H1 (cell line): ENCODE measurements at regions not wholly inside any gene's neighbourhood (a gene's known extent, or its start where the extent isn't known, plus 50 kb on each side); places are given as distances from the start of the nearest gene placed in this dataset.

ENCODE experiments used
- CTCF ChIA-PET: fragments of 300-600 bp; sonication (Branson Sonifier 250); formaldehyde crosslinking; loops from one replicate; lab custom pipeline; 2021; ENCODE audit not compliant: partially characterized antibody; lab: Charles Lee
- POLR2A ChIA-PET: fragments of 300-600 bp; sonication (Branson Sonifier 250); formaldehyde crosslinking; loops from one replicate; lab custom pipeline; 2021; ENCODE audit warnings: inconsistent platforms; ENCODE audit not compliant: partially characterized antibody; lab: Charles Lee
- DNase-seq, 2 experiments: peaks; one replicate each; pipeline versions ENCODE4 v3.0.0 to v3.0.0-alpha.2; 2010 to 2022; ENCODE audit warnings: low spot score in 2 of 2, low read depth in 1 of 2, mixed read lengths in 1 of 2
- FAIRE-seq: peaks from 2 replicates; lab custom pipeline; 2011; peaks lifted over from hg19 to GRCh38; lab: Jason Lieb, UNC
- H2AFZ ChIP-seq: 2 replicates; pipeline ENCODE4 v1.8.1; 2012; ENCODE audit warnings: low read length, inconsistent platforms
- H2AK5ac ChIP-seq: 2 replicates; pipeline ENCODE4 v1.6.1; 2013; ENCODE audit warnings: low read depth, low read length
- H2BK120ac ChIP-seq: replicated peaks from 2 replicates; pipeline ENCODE3; 2013; ENCODE audit warnings: low read depth, low read length, inconsistent platforms
- H2BK12ac ChIP-seq: 2 replicates; pipeline ENCODE4 v1.6.1; 2013; ENCODE audit warnings: low read depth, low read length
- H2BK15ac ChIP-seq: 2 replicates; pipeline ENCODE4 v1.6.1; 2013; ENCODE audit warnings: low read length
- H2BK20ac ChIP-seq: 2 replicates; pipeline ENCODE4 v1.6.1; 2013; ENCODE audit warnings: low read length
- H2BK5ac ChIP-seq: 2 replicates; pipeline ENCODE4 v1.6.1; 2013; ENCODE audit warnings: low read depth, low read length
- H3K14ac ChIP-seq: 2 replicates; pipeline ENCODE4 v1.6.1; 2013; ENCODE audit warnings: inconsistent platforms; ENCODE audit not compliant: insufficient read length
- H3K18ac ChIP-seq: 2 replicates; pipeline ENCODE4 v1.6.1; 2013; ENCODE audit warnings: low read length; ENCODE audit errors: extremely low read depth
- H3K23ac ChIP-seq: 2 replicates; pipeline ENCODE4 v1.6.1; 2013; ENCODE audit warnings: inconsistent platforms; ENCODE audit not compliant: insufficient read length
- H3K23me2 ChIP-seq: 2 replicates; pipeline ENCODE4 v1.6.1; 2013; ENCODE audit warnings: low read depth, low read length
- H3K27ac ChIP-seq: 2 replicates; pipeline ENCODE4 v1.6.1; 2011; ENCODE audit warnings: low read depth, low read length, inconsistent platforms
- H3K27me3 ChIP-seq, 4 experiments: replicated peaks in 1 of 4; 1 replicate in 1 of 4; 2 replicates in 3 of 4; pipeline versions ENCODE4 v1.6.1 to v1.8.1; 2011 to 2013; ENCODE audit warnings: low read length in 3 of 4, mild to moderate bottlenecking in 3 of 4, inconsistent platforms in 2 of 4, mixed read lengths in 2 of 4, moderate library complexity in 1 of 4; ENCODE audit not compliant: control insufficient read depth in 3 of 4, insufficient read depth in 3 of 4; ENCODE audit errors: extremely low read depth in 1 of 4
- H3K36me3 ChIP-seq, 4 experiments: 2 replicates each; pipeline versions ENCODE4 v1.6.1 to v1.8.1; 2011 to 2013; ENCODE audit warnings: mild to moderate bottlenecking in 4 of 4, low read length in 3 of 4, moderate library complexity in 2 of 4, control low read depth in 1 of 4, inconsistent platforms in 1 of 4; ENCODE audit not compliant: insufficient read depth in 4 of 4, control insufficient read depth in 2 of 4
- H3K4ac ChIP-seq: replicated peaks from 2 replicates; pipeline ENCODE3; 2013; ENCODE audit warnings: low read length, low read depth, mixed read lengths, inconsistent platforms; ENCODE audit not compliant: insufficient read length
- H3K4me1 ChIP-seq, 4 experiments: replicated peaks in 1 of 4; 1 replicate in 1 of 4; 2 replicates in 3 of 4; pipeline versions ENCODE4 v1.6.1 to v1.8.1; 2011 to 2013; ENCODE audit warnings: low read length in 3 of 4, inconsistent platforms in 2 of 4, mixed read lengths in 1 of 4; ENCODE audit not compliant: insufficient read depth in 4 of 4, control insufficient read depth in 3 of 4
- H3K4me2 ChIP-seq, 2 experiments: 2 replicates each; pipeline versions ENCODE4 v1.6.1 to v1.8.1; 2011 to 2013; ENCODE audit warnings: low read depth in 2 of 2, low read length in 2 of 2, control low read depth in 1 of 2, inconsistent platforms in 1 of 2, mild to moderate bottlenecking in 1 of 2; ENCODE audit not compliant: insufficient read depth in 1 of 2
- H3K4me3 ChIP-seq, 4 experiments: fragments of 200-600, 300-600 bp in 1 of 4; sonication (generic), shearing (Covaris generic), sonication (Bioruptor Twin) in 1 of 4; 2 replicates each; pipeline versions ENCODE4 v1.5.1 to v1.8.1; 2011 to 2016; ENCODE audit warnings: low read length in 4 of 4, low read depth in 3 of 4, control low read depth in 2 of 4, inconsistent platforms in 2 of 4, mild to moderate bottlenecking in 2 of 4, mixed read lengths in 1 of 4, moderate library complexity in 1 of 4; ENCODE audit not compliant: insufficient read depth in 2 of 4; ENCODE audit errors: extremely low read depth in 1 of 4
- H3K56ac ChIP-seq: replicated peaks from 2 replicates; pipeline ENCODE3; 2013; ENCODE audit warnings: low read depth, mild to moderate bottlenecking, mixed read lengths, low read length, inconsistent platforms; ENCODE audit not compliant: insufficient read length
- H3K79me1 ChIP-seq: 2 replicates; pipeline ENCODE4 v1.6.1; 2013; ENCODE audit warnings: low read depth, low read length, control low read depth
- H3K79me2 ChIP-seq, 2 experiments: 2 replicates each; pipeline versions ENCODE4 v1.6.1 to v1.8.1; 2012 to 2013; ENCODE audit warnings: low read length in 2 of 2, mild to moderate bottlenecking in 2 of 2, inconsistent platforms in 1 of 2; ENCODE audit not compliant: insufficient read depth in 2 of 2, control insufficient read depth in 1 of 2
- H3K9ac ChIP-seq, 4 experiments: replicated peaks in 1 of 4; 1 replicate in 1 of 4; 2 replicates in 3 of 4; pipeline versions ENCODE4 v1.6.1 to v1.8.1; 2011 to 2013; ENCODE audit warnings: low read depth in 3 of 4, low read length in 3 of 4, control low read depth in 2 of 4, mild to moderate bottlenecking in 2 of 4, moderate library complexity in 2 of 4, inconsistent platforms in 1 of 4; ENCODE audit errors: extremely low read depth in 1 of 4
- H3K9me3 ChIP-seq, 2 experiments: 2 replicates each; pipeline versions ENCODE4 v1.6.1 to v1.8.1; 2012 to 2013; ENCODE audit warnings: mild to moderate bottlenecking in 2 of 2, moderate library complexity in 2 of 2, control low read depth in 1 of 2, inconsistent platforms in 1 of 2, low read depth in 1 of 2, low read length in 1 of 2, mixed read lengths in 1 of 2; ENCODE audit not compliant: insufficient read depth in 2 of 2
- H4K20me1 ChIP-seq, 2 experiments: replicated peaks in 1 of 2; 2 replicates each; pipeline versions ENCODE3 to v1.8.1; 2011 to 2013; ENCODE audit warnings: inconsistent platforms in 2 of 2, low read length in 2 of 2, mild to moderate bottlenecking in 1 of 2; ENCODE audit not compliant: insufficient read depth in 2 of 2, control insufficient read depth in 1 of 2
- H4K5ac ChIP-seq: 2 replicates; pipeline ENCODE4 v1.6.1; 2013; ENCODE audit warnings: low read length, low read depth, mixed read lengths, inconsistent platforms; ENCODE audit not compliant: insufficient read length
- H4K8ac ChIP-seq: 2 replicates; pipeline ENCODE4 v1.8.0; 2013; ENCODE audit warnings: mild to moderate bottlenecking, moderate library complexity, low read length, inconsistent platforms; ENCODE audit not compliant: insufficient read depth; ENCODE audit errors: extremely low read depth
- H4K91ac ChIP-seq: replicated peaks from 2 replicates; pipeline ENCODE3; 2013; ENCODE audit warnings: low read length, mixed read lengths, inconsistent platforms; ENCODE audit not compliant: insufficient read length
- CHD1 ChIP-seq: IDR thresholded peaks from 2 replicates; pipeline ENCODE4 v1.6.1; 2012; ENCODE audit warnings: low read depth, low read length, improper control_type of control experiment
- EGR1 ChIP-seq: IDR thresholded peaks from 2 replicates; pipeline ENCODE4 v1.6.1; 2011; ENCODE audit warnings: low read depth, low read length, borderline replicate concordance
- EZH2 ChIP-seq: fragments of 200-600 bp; sonication (generic); IDR thresholded peaks from 2 replicates; pipeline ENCODE4 v1.7.1; 2012; ENCODE audit warnings: low read depth, mild to moderate bottlenecking, moderate library complexity, low read length, inconsistent platforms; ENCODE audit not compliant: severe bottlenecking
- MAFK ChIP-seq: IDR thresholded peaks from 2 replicates; pipeline ENCODE4 v1.6.1; 2012; ENCODE audit warnings: low read depth, mild to moderate bottlenecking, improper control_type of control experiment, low read length
- NRF1 ChIP-seq: IDR thresholded peaks from 2 replicates; pipeline ENCODE4 v1.6.1; 2011; ENCODE audit warnings: mild to moderate bottlenecking, low read depth, low read length, improper control_type of control experiment
- RAD21 ChIP-seq, 2 experiments: IDR thresholded peaks in 1 of 2; conservative IDR thresholded peaks in 1 of 2; 2 replicates each; pipeline ENCODE4 v1.6.1; 2011; ENCODE audit warnings: low read depth in 2 of 2, low read length in 2 of 2, improper control_type of control experiment in 1 of 2, inconsistent platforms in 1 of 2, mild to moderate bottlenecking in 1 of 2, moderate library complexity in 1 of 2
- RXRA ChIP-seq: IDR thresholded peaks from 2 replicates; pipeline ENCODE4 v1.6.1; 2011; ENCODE audit warnings: low read depth, mild to moderate bottlenecking, low read length, moderate library complexity; ENCODE audit not compliant: insufficient read depth
- SAP30 ChIP-seq: fragments of 300-600 bp; sonication (generic); IDR thresholded peaks from 2 replicates; pipeline ENCODE4 v1.7.1; 2012; ENCODE audit warnings: low read length, moderate library complexity, mild to moderate bottlenecking, inconsistent platforms; ENCODE audit not compliant: insufficient read depth, insufficient replicate concordance
- TAF7 ChIP-seq: optimal IDR thresholded peaks from 2 replicates; pipeline ENCODE3; 2011; ENCODE audit warnings: low read depth, mild to moderate bottlenecking, inconsistent platforms, low read length, moderate library complexity, borderline replicate concordance
- WGBS, 2 experiments: shearing (Covaris generic) in 1 of 2; methylation state at CpG; one replicate each; pipeline versions ENCODE4 v1.1.6 to v1.1.7; 2013 to 2015; ENCODE audit warnings: low lambda C conversion rate in 2 of 2, mixed read lengths in 2 of 2, inconsistent platforms in 1 of 2, low coverage in 1 of 2, missing lambda C conversion rate in 1 of 2; ENCODE audit not compliant: insufficient replicate concordance in 2 of 2, insufficient coverage in 1 of 2, insufficient read length in 1 of 2; ENCODE audit errors: extremely low coverage in 1 of 2, missing lambda C conversion rate in 1 of 2; 5-methylcytosine and 5-hydroxymethylcytosine counted together
- TF ChIP-seq, protein P1 (sequence below): IDR thresholded peaks from 2 replicates; pipeline ENCODE4 v1.6.1; 2012; ENCODE audit warnings: low read length, inconsistent platforms
- TF ChIP-seq, protein P2 (sequence below): IDR thresholded peaks from 2 replicates; pipeline ENCODE4 v1.6.1; 2011; ENCODE audit warnings: low read length, improper control_type of control experiment

GRCh38 chr18:5653802-5654201 is 110.0 kb upstream of the EPB41L3 start:
- Histone ChIP-seq H3K56ac (no peak overlapping the region), H4K8ac (no peak overlapping the region), H3K36me3 (no peaks in the 10 kb centered on the region), H3K23me2 (no peaks in the 10 kb centered on the region; the same call in 1 of the 2 replicates), H3K27ac (no peak overlapping the region), H3K79me1 (no peaks in the 10 kb centered on the region), H3K4me1 (no peaks in the 10 kb centered on the region), H2BK12ac (no peak overlapping the region), H3K9ac (no peak overlapping the region), H3K14ac (no peak overlapping the region), H4K20me1 (no peaks in the 10 kb centered on the region), H3K4me3 (no peak overlapping the region), H2AFZ (no peak overlapping the region), H2BK5ac (no peak overlapping the region), H3K4ac (no peak overlapping the region), H4K91ac (no peak overlapping the region), H3K23ac (no peak overlapping the region), H2BK120ac (no peak overlapping the region), H4K5ac (no peak overlapping the region), H3K79me2 (no peaks in the 10 kb centered on the region), H3K27me3 (no peaks in the 10 kb centered on the region), H3K18ac (no peak overlapping the region), H2BK15ac (no peak overlapping the region), H3K4me2 (no peak overlapping the region), H3K9me3 (no peaks in the 10 kb centered on the region), H2BK20ac (no peak overlapping the region), H2AK5ac (no peak overlapping the region)
- POLR2A ChIA-PET: no interaction called here
- TF ChIP-seq RXRA (no peak), MAFK (no peak), CHD1 (no peak), TAF7 (no peak), NRF1 (no peak), EGR1 (no peak), SAP30 (no peak), EZH2 (no peak), RAD21 (IDR thresholded peaks at IDR 0.05 in 1 of 2, conservative IDR thresholded peaks at IDR 0.05 in 1 of 2; ENCODE audit: low read depth in 2 of 2, low read length in 2 of 2) (no peak)
- TF ChIP-seq, protein P1, sequence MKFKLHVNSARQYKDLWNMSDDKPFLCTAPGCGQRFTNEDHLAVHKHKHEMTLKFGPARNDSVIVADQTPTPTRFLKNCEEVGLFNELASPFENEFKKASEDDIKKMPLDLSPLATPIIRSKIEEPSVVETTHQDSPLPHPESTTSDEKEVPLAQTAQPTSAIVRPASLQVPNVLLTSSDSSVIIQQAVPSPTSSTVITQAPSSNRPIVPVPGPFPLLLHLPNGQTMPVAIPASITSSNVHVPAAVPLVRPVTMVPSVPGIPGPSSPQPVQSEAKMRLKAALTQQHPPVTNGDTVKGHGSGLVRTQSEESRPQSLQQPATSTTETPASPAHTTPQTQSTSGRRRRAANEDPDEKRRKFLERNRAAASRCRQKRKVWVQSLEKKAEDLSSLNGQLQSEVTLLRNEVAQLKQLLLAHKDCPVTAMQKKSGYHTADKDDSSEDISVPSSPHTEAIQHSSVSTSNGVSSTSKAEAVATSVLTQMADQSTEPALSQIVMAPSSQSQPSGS: no peak
- TF ChIP-seq, protein P2, sequence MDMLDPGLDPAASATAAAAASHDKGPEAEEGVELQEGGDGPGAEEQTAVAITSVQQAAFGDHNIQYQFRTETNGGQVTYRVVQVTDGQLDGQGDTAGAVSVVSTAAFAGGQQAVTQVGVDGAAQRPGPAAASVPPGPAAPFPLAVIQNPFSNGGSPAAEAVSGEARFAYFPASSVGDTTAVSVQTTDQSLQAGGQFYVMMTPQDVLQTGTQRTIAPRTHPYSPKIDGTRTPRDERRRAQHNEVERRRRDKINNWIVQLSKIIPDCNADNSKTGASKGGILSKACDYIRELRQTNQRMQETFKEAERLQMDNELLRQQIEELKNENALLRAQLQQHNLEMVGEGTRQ: no peak
- CTCF ChIA-PET: interaction anchor here (0.9 kb wide), 1 partner anchor 814 kb away, joined by 3 read pairs; no protein-coding TSS in a partner anchor
- DNase-seq: no peak
- FAIRE-seq: peak; percentile 19
- WGBS, 2 experiments: 90% methylated on average over 3 of the region's 3 CpGs; no CpG with 5 or more reads in 1 of the 2 experiments
